OCI-LY1 (cell line): ENCODE measurements at regions not wholly inside any gene's neighbourhood (a gene's known extent, or its start where the extent isn't known, plus 50 kb on each side); places are given as distances from the start of the nearest gene placed in this dataset.

Experiments used
- CTCF ChIP-seq: fragments of 200-600 bp; sonication (generic), shearing (Covaris generic); IDR thresholded peaks from 2 replicates; pipeline ENCODE4 v1.5.1; 2017; ENCODE audit warnings: mild to moderate bottlenecking, antibody characterized with exemption, low read length, moderate library complexity, mixed read lengths
- EZH2 ChIP-seq: fragments of 200-600 bp; sonication (generic), shearing (Covaris generic); IDR thresholded peaks from 2 replicates; pipeline ENCODE4 v1.8.0; 2017; ENCODE audit warnings: borderline replicate concordance, mixed run types, mild to moderate bottlenecking, antibody characterized with exemption, low read length, moderate library complexity, mixed read lengths

GRCh38 chr13:81659984-81660383 lies 1319.1 kb upstream of the SPRY2 start:
- TF ChIP-seq CTCF (no peak), EZH2 (no peak)
